ENCODE measurements at regions not wholly inside any gene's neighbourhood (a gene's known extent, or its start where the extent isn't known, plus 50 kb on each side); places are given as distances from the start of the nearest gene placed in this dataset.

DNA sequence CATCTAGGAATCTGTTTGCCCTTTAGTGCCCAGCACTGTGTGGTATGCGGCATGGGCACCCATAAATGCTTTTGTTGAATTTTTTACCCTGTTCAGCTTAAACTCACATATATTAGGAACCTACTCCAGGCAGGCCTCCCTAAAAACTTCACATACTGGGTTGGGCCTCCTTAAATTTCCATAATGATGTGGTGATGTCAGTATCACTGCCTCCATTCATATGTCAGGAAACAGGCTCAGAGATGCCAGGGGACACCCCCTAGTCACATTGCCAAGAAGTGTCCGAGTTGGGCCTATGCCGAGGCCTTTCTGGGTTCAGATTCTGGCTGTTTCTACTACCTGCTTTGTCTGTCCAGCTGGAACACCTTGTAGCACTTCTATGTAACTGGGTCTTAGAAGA is 55.7 kb upstream of the RUNX3 start:
- no peak for TF ChIP-seq CTCF (IDR thresholded peaks at IDR 0.05; ENCODE audit: low read depth, low read length, missing control alignments)
- H3K4me3 ChIP-seq (replicated peaks; ENCODE audit: low read depth, low read length), result no peak overlapping the region
- no peak for DNase-seq (ENCODE audit: extremely low read depth, low read depth)

- no peak for TF ChIP-seq CTCF (IDR thresholded peaks at IDR 0.05; ENCODE audit: low read depth, low read length, missing control alignments)
- no peak overlapping the region for H3K4me3 ChIP-seq (replicated peaks; ENCODE audit: low read depth, low read length)
- no peak for DNase-seq (ENCODE audit: extremely low read depth, low read depth)
These were observed 54.9 kb upstream of the RUNX3 start for GRCh38 chr1:24984800-24985522.

DNA sequence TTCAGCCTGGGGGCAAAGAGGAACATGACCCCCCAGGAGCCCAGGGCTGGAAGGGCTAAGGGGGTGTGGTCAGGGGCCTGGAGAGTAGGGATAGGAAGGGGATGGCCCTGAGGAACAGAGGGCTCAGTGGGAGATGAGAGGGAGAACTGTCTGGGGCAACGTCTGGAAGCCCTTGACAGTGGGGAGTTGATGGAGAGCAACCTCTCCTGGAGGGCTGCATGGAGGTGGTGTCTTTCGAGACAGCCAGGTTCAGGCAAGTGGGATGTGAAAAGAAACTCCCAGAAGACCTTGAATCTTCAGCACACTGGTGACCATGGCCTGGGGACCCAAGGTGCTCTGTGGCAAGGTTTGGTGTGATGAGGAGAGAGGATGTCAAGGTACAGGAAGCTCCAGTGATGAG is 54.2 kb upstream of the RUNX3 start:
- no peak overlapping the region for H3K4me3 ChIP-seq (replicated peaks; ENCODE audit: low read depth, low read length)
- no peak for TF ChIP-seq CTCF (IDR thresholded peaks at IDR 0.05; ENCODE audit: low read depth, low read length, missing control alignments)
- no peak for DNase-seq (ENCODE audit: extremely low read depth, low read depth)

GRCh38 chr1:24983006-24983680 is 53.1 kb upstream of the RUNX3 start:
- no peak for TF ChIP-seq CTCF (IDR thresholded peaks at IDR 0.05; ENCODE audit: low read depth, low read length, missing control alignments)
- DNase-seq (ENCODE audit: extremely low read depth, low read depth), result no peak
- H3K4me3 ChIP-seq (replicated peaks; ENCODE audit: low read depth, low read length), result no peak overlapping the region

- DNase-seq (ENCODE audit: extremely low read depth, low read depth), result no peak
- TF ChIP-seq CTCF (IDR thresholded peaks at IDR 0.05; ENCODE audit: low read depth, low read length, missing control alignments), result no peak
- H3K4me3 ChIP-seq (replicated peaks; ENCODE audit: low read depth, low read length), result no peak overlapping the region
These were observed 51.5 kb upstream of the RUNX3 start for GRCh38 chr1:24981631-24982005.

- TF ChIP-seq CTCF (IDR thresholded peaks at IDR 0.05; ENCODE audit: low read depth, low read length, missing control alignments), result no peak
- DNase-seq (ENCODE audit: extremely low read depth, low read depth), result no peak
- no peak overlapping the region for H3K4me3 ChIP-seq (replicated peaks; ENCODE audit: low read depth, low read length)
These were observed 51.0 kb upstream of the RUNX3 start for GRCh38 chr1:24980836-24981630.
